ENCODE measurements at regions not wholly inside any gene's neighbourhood (a gene's known extent, or its start where the extent isn't known, plus 50 kb on each side); places are given as distances from the start of the nearest gene placed in this dataset.

DNA sequence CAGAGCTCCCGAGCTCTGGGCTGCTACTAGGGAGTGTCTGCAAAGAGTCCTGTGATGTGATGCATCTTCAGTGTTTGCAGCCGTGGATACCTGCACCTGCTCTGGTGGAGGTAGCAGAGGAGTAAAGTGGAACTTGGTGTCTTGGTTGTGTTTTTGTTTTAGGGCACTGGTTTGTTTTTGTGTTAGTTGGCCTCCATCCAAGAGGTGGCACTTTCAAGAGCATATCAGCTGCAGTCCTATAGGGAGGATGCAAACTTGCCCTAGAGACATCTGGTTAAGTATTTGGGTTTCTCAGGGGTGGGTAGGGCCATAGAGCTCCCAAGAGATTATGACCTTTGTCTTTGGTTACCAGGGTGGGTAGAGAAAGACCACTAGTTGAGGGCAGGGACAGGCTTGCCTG, 1249.0 kb upstream of the FAM98A start:
- no peak overlapping the region for H3K9ac ChIP-seq (ENCODE audit: low read depth, low read length, poor library complexity, severe bottlenecking)
- TF ChIP-seq EZH2phosphoT487 (IDR thresholded peaks at IDR 0.05; ENCODE audit: borderline replicate concordance) (no peak), CTCF (conservative IDR thresholded peaks at IDR 0.05; ENCODE audit: low read length) (no peak)
- H2AFZ ChIP-seq (ENCODE audit: low read length): no peak overlapping the region
- no peak overlapping the region for H3K4me3 ChIP-seq (ENCODE audit: low read length, poor library complexity, severe bottlenecking)
- H3K36me3 ChIP-seq (ENCODE audit: insufficient read depth, low read length): no peaks in the 10 kb centered on the region
- H3K4me2 ChIP-seq (ENCODE audit: low read depth, low read length, poor library complexity, severe bottlenecking): no peak overlapping the region
- H3K79me2 ChIP-seq (ENCODE audit: insufficient read depth, low read length): no peaks in the 10 kb centered on the region
- no peaks in the 10 kb centered on the region for H3K9me3 ChIP-seq (ENCODE audit: insufficient read depth, low read depth, low read length)
- no peaks in the 10 kb centered on the region for H3K27me3 ChIP-seq (ENCODE audit: insufficient read depth, low read length, poor library complexity, severe bottlenecking)
- no peaks in the 10 kb centered on the region for H4K20me1 ChIP-seq (ENCODE audit: insufficient read depth, low read length, poor library complexity, severe bottlenecking)
- no peaks in the 10 kb centered on the region for H3F3A ChIP-seq (ENCODE audit: low read depth)
- H3K9me2 ChIP-seq (replicated peaks; ENCODE audit: low read depth, low read length): no peaks in the 10 kb centered on the region
- H3K4me1 ChIP-seq (ENCODE audit: insufficient read depth, low read length, poor library complexity, severe bottlenecking): no peaks in the 10 kb centered on the region

DNA sequence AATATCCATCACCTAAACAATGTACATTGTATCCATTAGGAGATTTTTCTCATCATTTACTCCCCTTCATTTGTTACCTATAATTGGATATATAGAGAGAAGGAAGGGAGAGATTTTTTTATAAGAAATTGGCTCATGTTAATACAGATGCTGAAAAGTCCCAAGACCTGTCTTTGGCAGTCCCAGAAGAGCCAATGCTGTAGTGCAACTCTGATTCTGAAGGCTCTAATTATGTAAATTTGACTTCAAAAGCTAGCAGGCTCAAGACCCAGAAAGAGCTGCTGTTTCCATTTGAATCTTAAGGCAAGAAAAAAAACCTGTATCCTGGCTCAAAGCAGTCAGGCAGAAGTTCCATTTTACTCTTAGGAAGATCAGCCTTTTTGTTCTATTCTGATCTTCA, 1245.5 kb upstream of the FAM98A start:
- no peak overlapping the region for H2AFZ ChIP-seq (ENCODE audit: low read length)
- no peak overlapping the region for H3K9ac ChIP-seq (ENCODE audit: low read depth, low read length, poor library complexity, severe bottlenecking)
- H3F3A ChIP-seq (ENCODE audit: low read depth): no peaks in the 10 kb centered on the region
- no peaks in the 10 kb centered on the region for H3K9me3 ChIP-seq (ENCODE audit: insufficient read depth, low read depth, low read length)
- H3K9me2 ChIP-seq (replicated peaks; ENCODE audit: low read depth, low read length): no peaks in the 10 kb centered on the region
- no peaks in the 10 kb centered on the region for H3K79me2 ChIP-seq (ENCODE audit: insufficient read depth, low read length)
- H3K4me3 ChIP-seq (ENCODE audit: low read length, poor library complexity, severe bottlenecking): no peak overlapping the region
- H4K20me1 ChIP-seq (ENCODE audit: insufficient read depth, low read length, poor library complexity, severe bottlenecking): no peaks in the 10 kb centered on the region
- no peaks in the 10 kb centered on the region for H3K36me3 ChIP-seq (ENCODE audit: insufficient read depth, low read length)
- no peak for TF ChIP-seq CTCF (conservative IDR thresholded peaks at IDR 0.05; ENCODE audit: low read length)
- no peak for TF ChIP-seq EZH2phosphoT487 (IDR thresholded peaks at IDR 0.05; ENCODE audit: borderline replicate concordance)
- H3K4me2 ChIP-seq (ENCODE audit: low read depth, low read length, poor library complexity, severe bottlenecking): no peak overlapping the region
- H3K27me3 ChIP-seq (ENCODE audit: insufficient read depth, low read length, poor library complexity, severe bottlenecking): no peaks in the 10 kb centered on the region
- H3K4me1 ChIP-seq (ENCODE audit: insufficient read depth, low read length, poor library complexity, severe bottlenecking): no peaks in the 10 kb centered on the region

DNA sequence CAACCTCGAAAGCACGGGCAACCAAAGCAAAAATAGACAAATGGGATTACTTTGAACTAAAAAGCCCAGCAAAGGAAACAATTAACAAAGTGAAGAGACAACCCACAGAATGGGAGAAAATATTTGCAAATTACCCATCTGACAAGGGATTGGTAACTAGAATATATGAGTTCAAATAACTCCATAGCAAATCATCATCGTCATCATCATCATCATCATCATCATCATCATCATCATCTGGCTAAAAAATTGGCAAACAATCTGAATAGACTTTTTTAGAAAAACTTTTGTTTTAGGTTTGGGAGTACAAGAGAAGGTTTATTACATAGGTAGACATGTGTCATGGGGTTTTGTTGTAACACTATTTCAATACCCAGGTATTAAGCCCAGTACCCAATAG, 1239.3 kb upstream of the FAM98A start:
- no peak overlapping the region for H3K4me2 ChIP-seq (ENCODE audit: low read depth, low read length, poor library complexity, severe bottlenecking)
- H3K9me2 ChIP-seq (replicated peaks; ENCODE audit: low read depth, low read length): no peaks in the 10 kb centered on the region
- no peak overlapping the region for H3K4me3 ChIP-seq (ENCODE audit: low read length, poor library complexity, severe bottlenecking)
- no peak overlapping the region for H3K9ac ChIP-seq (ENCODE audit: low read depth, low read length, poor library complexity, severe bottlenecking)
- no peaks in the 10 kb centered on the region for H3F3A ChIP-seq (ENCODE audit: low read depth)
- no peaks in the 10 kb centered on the region for H3K27me3 ChIP-seq (ENCODE audit: insufficient read depth, low read length, poor library complexity, severe bottlenecking)
- no peaks in the 10 kb centered on the region for H3K4me1 ChIP-seq (ENCODE audit: insufficient read depth, low read length, poor library complexity, severe bottlenecking)
- peaks cover 3% of the 10 kb centered on the region; the same call in 1 of the 2 replicates for H3K9me3 ChIP-seq (ENCODE audit: insufficient read depth, low read depth, low read length)
- no peak overlapping the region for H2AFZ ChIP-seq (ENCODE audit: low read length)
- H3K79me2 ChIP-seq (ENCODE audit: insufficient read depth, low read length): no peaks in the 10 kb centered on the region
- TF ChIP-seq CTCF (conservative IDR thresholded peaks at IDR 0.05; ENCODE audit: low read length) (no peak), EZH2phosphoT487 (IDR thresholded peaks at IDR 0.05; ENCODE audit: borderline replicate concordance) (no peak)
- H4K20me1 ChIP-seq (ENCODE audit: insufficient read depth, low read length, poor library complexity, severe bottlenecking): no peaks in the 10 kb centered on the region
- H3K36me3 ChIP-seq (ENCODE audit: insufficient read depth, low read length): no peaks in the 10 kb centered on the region
